HG03139 (cell line): ENCODE measurements at regions not wholly inside any gene's neighbourhood (a gene's known extent, or its start where the extent isn't known, plus 50 kb on each side); places are given as distances from the start of the nearest gene placed in this dataset.
"Not testable (repeated sequence)": the region's sequence is repeated elsewhere in the genome, so short reads cannot be mapped to it uniquely, and the experiment has no call there.

Source experiments
- ATAC-seq: cut with Tn5 transposase; IDR thresholded peaks from one replicate; pipeline ENCODE4 v1.9.1; 2021; ENCODE audit not compliant: unreplicated experiment

DNA sequence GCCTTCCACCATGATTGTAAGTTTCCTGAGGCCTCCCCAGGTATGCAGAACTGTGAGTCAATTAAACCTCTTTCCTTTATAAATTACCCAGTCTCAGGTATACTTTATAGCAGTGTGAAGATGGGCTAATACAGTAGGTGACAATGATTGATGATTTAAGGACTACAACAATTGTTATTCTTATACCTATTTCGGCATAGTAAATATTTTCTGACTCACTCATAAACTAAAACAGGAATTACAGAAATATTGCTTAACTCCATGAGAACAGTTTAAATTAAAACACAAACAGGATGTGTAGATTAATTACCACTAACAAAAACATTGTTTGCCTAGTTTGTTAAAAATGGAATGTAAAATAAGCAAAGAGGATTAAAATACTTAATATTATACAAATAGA is 839.9 kb downstream of the LTN1 start:
- no peak for ATAC-seq

DNA sequence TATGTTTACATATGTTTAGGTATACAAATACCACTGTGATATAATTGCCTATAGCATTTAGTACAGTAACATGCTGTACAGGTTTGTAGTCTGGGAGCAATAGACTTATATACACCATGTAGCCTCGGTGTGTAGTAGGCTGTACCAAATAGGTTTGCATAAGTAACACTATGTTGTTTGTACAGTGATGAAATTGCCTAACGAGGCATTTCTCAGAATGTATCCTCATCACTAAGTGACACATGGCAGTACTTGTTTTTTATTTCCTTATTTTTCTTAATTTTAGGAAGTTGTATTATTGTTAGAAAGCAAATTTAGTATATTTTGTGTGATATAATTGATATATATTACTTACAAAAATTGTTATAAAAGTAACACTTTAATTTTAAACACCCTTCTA is 840.9 kb downstream of the LTN1 start:
- ATAC-seq: no peak

DNA sequence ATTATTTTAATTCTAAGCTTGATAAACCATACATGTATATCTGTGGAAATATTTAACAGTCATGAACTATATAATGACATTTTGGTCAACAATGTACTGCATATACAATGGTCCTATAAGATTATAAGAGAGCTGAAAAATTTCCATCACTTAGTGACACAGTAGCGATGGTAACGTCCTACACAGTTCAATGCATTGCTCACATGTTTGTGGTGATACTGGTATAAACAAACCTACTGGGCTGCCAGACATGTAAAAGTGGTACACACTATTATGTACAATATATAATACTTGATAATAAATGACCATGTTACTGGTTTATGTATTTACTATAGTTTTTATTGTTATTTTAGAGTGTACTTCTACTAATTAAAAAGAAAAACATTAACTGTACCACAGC is 841.9 kb downstream of the LTN1 start:
- ATAC-seq: no peak

DNA sequence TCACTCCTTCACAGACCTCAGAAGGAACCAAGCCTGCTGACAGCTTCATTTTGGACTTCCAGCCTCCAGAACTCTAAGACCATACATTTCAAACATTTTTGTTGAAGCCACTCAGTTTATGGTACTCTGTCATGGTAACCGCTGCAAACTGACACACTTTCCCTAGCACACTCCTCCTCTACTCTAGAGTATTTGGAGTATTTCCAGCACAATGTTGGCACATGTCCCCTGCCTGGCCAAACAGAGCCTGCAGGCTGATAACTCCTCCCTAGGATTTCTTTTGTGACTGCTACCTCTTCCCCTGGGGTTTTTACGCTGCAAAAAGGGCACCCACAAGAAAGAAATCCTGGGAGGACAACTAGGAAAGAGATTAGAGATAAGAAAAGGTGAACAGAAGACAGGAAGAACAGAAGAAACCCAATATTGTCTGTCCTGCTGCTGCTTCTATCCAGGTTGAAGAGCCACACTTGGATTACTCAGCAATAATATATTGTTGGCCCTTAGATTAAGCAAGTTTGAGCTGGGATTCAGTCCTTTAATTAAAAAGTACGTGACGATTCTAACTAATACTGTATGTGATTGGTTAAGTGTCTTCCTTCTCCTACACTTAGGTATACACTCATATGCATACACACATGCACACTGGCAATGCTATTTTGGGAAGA is 844.1 kb downstream of the LTN1 start:
- ATAC-seq: no peak

DNA sequence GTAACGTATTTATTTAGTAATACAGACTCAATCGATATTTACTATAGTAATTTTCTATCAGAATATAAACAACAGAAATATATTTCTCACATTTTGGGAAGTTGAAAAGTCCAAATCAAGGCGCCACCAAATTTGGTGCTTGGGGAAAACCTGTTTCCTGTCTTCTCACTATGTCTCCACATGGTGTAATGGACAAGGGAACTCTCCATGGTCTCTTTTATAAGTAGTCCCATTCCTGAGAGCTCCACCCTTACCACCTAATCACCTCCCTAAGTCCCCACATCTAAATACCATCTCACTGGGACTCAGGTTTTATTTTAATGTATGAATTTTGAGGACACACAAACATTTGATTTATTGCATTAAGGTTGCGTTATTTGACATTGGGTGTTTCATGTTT is 848.0 kb downstream of the LTN1 start:
- no peak for ATAC-seq

DNA sequence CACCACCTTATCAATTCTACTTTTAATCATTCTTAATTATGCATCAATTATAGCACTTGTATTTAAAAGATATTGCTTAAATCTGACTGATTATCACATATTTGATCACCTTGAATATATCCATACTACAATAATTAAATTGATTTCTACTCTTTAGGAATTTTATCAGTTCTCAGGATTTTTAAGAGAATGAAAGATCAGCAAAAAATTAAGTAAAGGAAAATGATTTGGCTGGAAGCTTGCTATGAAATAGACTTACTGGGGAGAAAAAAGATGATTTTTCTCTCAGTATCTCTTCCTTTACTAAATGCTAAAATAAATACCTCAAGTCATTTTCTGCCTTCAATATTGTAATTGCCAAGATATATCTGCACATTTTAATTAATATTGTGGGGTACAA is 848.6 kb downstream of the LTN1 start:
- no peak for ATAC-seq

DNA sequence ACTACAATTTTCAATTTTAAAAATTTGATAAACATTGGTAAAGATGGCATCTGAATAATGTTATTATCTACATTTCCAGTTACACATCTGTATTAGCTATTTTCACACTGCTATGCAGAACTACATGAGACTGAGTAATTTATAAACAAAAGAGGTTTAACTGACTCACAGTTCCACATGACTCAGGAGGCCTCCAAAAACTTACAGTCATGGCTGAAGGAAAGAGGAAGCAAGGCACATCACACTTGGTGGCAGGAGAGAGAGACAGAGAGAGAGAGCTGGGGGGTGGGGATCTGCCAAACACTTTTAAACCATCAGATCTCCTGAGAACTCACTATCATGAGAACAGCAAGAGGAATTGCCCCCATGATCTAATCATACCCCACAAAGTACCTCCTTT is 850.0 kb downstream of the LTN1 start:
- no peak for ATAC-seq

DNA sequence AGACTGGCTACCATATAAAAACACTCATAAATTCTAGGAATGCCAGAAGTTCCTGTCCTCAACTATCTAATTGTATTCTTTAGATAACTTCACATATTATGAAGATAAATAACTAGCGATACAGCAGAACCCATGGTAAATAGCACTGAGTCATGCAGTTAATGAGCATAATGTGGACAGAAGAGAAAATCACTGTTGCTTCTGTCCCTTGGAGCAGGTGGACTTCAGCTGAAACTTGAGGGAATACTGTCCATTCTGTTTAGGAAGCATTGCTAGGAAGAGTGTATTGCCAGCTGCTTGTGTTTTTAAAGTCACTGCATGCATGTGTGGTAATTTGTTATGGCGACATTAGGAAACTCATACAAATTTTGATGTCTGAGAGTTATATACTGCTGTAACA is 854.4 kb downstream of the LTN1 start:
- no peak for ATAC-seq

DNA sequence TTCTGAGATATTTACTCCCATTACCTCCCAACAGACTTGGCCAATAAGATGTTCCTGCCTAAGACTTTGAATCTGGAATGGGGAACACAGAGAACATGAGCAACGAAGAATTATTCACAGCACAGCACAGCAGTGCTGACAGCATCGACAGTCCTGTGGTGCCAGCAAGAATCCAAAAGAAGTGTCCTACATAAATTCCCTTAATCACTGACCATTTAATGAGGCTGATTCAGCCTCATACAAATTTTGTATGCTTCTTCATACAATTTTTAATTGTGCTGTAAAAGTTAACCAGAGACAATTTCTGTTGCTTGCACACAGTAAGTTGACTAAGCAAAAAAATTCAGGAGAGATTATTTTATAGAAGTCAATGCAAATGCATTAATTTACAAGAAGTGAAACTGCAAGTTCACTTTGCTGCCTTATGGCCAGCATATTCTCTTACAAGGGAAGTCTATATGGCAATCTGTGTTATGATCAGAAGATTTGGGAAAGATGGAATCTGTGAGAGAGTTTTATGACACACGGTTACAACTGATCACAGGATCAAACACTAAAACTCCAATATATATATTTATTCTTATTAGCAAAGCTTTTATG is 855.9 kb downstream of the LTN1 start:
- no peak for ATAC-seq

DNA sequence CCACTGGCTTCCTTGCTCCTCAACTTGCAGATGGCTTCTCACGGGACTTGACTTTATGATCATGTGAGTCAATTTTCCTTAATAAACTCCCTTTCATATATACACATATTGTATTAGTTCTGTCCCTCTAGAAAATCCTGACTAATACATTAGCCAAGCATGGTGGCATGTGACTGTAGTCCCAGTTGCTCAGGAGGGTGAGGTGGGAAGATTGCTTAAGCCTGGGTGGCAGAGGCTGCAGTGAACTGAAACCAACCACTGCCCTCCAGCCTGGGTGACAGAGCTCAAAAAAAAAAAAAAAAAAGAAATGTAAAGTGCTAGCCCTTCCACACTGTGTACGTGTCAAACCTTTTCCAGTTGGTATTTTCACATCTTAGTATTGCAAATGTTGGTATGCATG is 857.0 kb downstream of the LTN1 start:
- no peak for ATAC-seq

DNA sequence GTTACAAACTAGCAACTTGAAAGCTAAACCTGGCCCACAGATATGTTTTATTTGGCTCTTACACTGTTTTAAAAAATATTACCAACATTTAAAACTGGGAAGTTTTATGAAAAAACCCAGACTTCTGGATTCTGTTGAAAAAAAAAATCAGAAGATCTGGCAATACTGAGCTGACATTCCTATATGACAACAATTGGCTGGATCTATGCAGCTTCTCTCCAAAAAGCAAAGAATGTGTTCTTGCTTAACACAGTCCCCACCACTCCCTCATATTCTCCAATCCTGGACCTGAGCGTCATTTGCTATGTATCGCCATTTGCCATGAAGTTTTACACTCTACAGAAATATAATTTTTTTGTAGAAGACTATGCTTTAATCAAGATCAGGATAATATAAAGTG is 859.6 kb downstream of the LTN1 start:
- ATAC-seq: no peak

DNA sequence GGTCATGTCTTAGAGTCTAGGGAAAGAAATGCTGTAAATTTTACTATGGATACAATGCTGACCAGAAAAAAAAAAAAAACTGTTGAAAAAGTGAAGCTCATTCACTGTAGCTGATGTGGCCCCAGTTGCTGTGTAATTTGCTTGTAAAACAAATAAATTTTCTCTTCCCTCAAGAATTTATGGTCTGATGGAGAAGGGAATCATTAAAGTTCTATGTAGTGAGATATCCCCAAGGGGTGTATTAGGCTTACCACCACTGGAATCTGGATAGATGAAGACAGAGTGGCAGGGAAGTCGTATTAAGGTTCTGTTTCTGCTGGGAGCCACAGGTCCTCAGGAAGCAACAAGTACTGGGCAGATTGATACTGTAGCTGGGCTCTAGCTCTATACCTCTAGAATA is 860.0 kb downstream of the LTN1 start:
- ATAC-seq: no peak

DNA sequence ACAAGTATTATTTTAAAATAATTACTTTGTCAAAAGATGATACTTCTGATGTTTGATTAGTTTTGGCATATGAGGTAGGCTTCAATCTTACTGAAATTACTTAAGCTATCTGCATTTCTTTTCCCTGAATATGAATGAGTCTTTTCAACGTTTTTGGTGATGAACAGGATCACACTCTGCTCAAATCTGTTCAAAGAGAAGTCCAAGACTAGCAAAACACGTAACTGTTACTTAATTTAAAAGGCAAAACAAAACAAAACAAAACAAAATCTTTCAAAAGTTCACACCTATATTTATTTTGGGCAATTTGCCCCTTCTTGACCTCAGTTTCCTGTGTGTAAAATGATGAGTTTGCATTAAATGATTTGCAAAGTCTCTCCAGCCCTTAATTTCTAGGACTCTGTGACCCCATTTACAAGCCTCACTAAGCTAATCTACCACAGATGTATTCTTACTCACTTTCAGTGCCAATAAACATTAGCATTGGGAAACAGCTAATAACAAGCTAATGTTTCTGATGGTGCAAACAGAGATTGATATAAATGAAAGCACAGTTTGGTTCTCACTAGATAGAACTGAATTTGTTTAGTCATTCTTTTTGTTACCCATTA is 865.4 kb downstream of the LTN1 start:
- ATAC-seq: no peak

DNA sequence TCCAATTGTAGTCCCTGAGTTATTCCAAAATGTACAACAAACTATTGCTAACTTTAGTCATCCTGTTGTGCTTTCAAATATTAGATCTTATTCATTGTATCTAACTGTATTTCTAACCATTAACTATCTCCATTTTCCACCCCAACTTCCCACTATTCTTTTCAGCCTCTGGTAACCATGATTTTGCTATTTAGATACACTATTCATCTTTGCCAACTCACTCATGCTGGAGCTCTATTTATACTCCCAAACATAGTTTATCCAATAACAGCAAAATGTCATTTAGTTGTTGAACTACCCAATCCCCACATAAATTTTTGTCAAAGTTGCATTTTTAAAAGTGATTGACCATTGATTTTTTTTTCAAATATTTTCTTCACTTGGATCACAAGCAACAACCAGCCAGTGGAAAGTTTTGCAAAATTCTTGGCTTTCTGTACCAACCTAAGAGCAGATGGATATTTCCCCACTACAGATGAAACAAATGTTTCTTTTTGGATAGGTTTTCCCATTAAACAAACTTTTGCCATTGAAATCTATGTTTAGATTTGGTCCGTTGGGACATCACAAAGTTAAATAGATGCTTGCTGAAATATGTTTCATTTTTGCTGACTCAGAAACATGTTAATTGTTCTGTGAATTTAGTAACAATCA is 866.0 kb downstream of the LTN1 start:
- no peak for ATAC-seq

DNA sequence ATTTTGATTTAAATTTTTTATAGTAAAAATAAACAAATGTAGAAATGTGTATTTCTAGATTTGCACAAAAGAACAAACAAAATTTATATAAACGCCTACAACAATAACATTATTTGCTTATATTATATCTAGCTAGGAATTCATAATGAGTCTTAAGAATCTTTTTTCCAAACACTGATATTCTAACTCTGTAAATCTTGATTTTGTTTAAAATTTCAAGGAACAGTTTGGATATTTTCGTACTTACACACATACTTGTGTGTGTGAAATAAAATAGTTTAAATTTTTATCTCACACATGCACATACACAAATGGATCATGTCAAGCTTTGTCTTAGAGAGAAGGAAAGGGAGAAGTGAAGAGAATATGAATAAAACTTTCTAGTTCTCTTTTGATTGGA is 868.1 kb downstream of the LTN1 start:
- ATAC-seq: no peak

DNA sequence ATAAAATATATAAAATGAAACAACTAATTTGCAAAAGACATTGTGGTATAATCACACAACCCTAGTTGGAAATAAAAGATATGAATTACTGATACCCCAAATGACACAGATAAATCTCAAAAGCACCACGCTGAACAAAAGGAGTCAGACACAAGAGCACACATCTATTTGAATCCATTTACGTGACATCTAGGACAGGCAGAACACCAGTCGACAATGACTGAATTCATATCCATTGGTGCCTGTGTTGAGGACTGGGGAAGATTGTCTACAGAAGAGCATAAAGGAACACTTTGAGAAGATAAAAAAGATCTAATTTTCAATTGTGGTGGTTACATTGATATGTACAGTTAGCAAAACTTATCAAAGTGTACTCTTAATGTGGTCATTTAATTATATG is 874.1 kb downstream of the LTN1 start:
- ATAC-seq: no peak

DNA sequence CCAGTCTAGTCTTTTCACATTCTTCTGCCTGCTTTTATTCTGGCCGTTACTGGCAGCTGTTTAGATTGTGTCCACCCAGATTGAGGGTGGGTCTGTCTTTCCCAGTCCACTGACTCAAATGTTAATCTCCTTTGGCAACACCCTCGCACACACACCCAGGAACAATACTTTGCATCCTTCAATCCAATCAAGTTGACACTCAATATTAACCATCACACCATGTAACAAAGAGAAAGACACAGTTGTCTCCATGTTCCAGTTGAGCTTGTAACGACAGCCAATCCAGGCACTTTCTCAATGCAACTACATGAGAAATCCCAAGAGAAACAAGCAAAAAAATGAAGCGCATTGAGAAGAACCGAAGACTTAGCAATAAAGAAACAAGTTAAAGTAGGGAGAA is 877.7 kb downstream of the LTN1 start:
- not testable (repeated sequence) for ATAC-seq

DNA sequence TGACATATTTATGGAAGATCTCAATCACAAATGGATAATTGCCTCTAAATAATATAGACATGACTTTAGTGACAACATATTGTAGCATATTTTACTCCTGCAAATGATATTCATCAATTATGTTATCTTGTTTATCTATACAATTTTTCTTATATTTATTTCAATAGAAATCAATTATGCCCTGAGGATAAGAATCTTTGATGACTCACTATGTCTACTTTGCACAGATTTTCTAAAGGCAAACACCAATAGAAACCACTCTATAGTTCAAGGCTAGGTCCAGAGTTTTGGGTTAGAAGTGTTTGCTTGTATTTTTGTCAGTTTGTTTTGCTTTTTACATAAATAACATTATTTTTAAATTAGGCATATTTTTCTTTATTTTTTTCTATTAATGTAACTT is 879.0 kb downstream of the LTN1 start:
- no peak for ATAC-seq

DNA sequence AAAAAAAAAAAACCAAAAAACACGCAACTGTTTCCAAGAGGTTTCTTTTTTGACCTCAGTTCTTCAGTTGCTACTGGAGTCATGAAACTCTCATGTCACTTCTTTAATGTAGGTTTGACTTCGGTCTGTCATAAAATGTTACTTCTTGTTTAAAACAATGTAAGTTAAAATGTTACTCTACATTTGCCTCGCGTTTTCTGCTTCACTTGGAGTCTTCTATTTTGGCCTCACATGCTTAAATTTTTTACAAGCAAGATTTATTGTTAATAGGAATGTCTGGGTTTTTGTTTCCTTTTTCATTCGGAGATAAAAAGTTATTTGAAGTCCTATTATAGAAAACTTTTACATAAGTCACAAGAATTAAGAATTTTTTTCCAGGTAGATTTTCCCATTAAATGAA is 880.2 kb downstream of the LTN1 start:
- ATAC-seq: no peak

DNA sequence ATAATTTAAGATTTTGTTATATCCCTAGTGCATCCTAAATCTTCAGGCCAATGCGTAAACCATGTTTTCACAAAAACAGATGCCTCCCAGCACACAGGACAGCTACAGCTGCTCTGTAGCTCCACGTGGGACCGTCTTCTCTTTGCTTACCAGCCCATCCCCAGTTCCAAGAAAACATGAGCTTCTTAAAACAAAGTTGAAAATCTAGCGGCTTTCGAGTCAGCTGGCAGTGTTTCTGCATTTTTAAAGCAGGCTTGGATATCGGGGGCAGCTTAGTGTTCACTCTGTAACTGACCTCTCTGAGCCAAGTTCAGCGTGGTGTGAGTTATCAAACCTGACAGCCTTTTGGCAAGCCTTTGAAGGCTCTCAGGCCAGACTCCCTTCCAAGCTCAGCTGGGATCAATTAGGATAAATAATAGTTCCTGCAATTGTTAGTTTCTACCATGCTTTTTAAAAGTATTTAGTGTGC is 881.5 kb downstream of the LTN1 start:
- no peak for ATAC-seq

DNA sequence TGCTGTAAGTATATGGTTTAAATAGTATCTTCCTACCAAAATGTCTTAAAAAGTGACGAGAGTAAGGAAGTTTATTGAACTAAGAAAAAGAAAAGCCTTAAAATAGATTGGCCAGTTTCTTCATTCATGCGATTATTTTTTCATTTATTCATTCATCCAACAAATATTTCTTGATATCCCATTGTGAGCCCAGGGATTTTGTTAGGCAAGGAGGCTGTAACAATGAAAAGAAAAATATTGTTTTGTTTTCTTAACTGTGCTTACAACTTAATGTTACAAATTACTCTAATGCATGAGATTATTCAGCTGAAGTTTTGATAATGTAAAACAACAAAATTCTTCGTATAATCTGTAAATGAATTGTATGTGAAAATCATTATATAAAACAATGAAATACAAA is 882.0 kb downstream of the LTN1 start:
- no peak for ATAC-seq

DNA sequence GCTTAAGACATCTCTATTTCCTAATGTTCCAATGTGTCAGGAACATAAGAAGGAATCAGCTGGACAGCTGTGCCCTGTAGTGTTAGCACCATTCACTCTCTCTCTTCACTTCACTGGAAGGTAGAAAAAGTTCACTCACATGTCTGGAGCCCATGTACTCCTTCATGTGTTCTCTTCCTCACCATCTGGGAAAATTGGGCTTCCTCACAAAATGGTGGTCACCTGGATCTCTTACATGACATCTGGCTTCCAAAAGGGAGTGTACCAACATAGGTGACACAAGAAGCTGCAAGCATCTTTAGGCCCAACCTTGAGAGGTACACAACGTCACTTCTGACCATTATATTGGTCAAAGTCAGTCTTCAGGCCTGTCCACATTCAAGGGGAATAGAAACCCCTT is 882.6 kb downstream of the LTN1 start:
- no peak for ATAC-seq
